ENCODE measurements at regions not wholly inside any gene's neighbourhood (a gene's known extent, or its start where the extent isn't known, plus 50 kb on each side); places are given as distances from the start of the nearest gene placed in this dataset.
A peak's percentile ranks its signal among the peaks of the same experiment; 100 is the strongest.

GRCh38 chr10:71912431-71912830, 51.8 kb upstream of the CHST3 start:
- no peak for DNase-seq (ENCODE audit: low read depth, low spot score)
- no peaks in the 10 kb centered on the region for H3K9me3 ChIP-seq (replicated peaks; ENCODE audit: control insufficient read depth, insufficient read depth, low read length)
- no TSS peak for BruUV-seq (replicated peaks)
- H3K79me2 ChIP-seq (ENCODE audit: control insufficient read depth, insufficient read depth, low read length): no peaks in the 10 kb centered on the region
- no peaks in the 10 kb centered on the region for H3K9me1 ChIP-seq (replicated peaks; ENCODE audit: control insufficient read depth, extremely low read depth, insufficient read depth, low read length)
- no peaks in the 10 kb centered on the region for H3K4me1 ChIP-seq (ENCODE audit: control insufficient read depth, extremely low read depth, insufficient read depth, low read length)
- peak; percentile 64 for FAIRE-seq
- TF ChIP-seq FOS (IDR thresholded peaks at IDR 0.05; ENCODE audit: borderline replicate concordance, insufficient read depth, low read length): no peak
- no peak for TF ChIP-seq POLR2AphosphoS5 (IDR thresholded peaks at IDR 0.05; ENCODE audit: insufficient read depth, low read depth, low read length)
- no peak for TF ChIP-seq GATA2 (IDR thresholded peaks at IDR 0.05; ENCODE audit: insufficient read depth, insufficient read length, low read depth, low read length)
- TF ChIP-seq POLR2A (IDR thresholded peaks at IDR 0.05; ENCODE audit: low read depth, low read length): no peak
- no peak for TF ChIP-seq CTCF (IDR thresholded peaks at IDR 0.05; ENCODE audit: extremely low read depth in 1 of 2, insufficient read depth in 1 of 2, low read depth in 1 of 2, low read length in 2 of 2)
- TF ChIP-seq MAX (IDR thresholded peaks at IDR 0.05; ENCODE audit: insufficient read depth, insufficient read length): no peak
- H3K27me3 ChIP-seq (ENCODE audit: control insufficient read depth in 2 of 2, insufficient read depth in 2 of 2, low read length in 2 of 2): no peaks in the 10 kb centered on the region
- dilution Hi-C loops (cut with MboI; ENCODE audit: extremely low pct_ligation_motif_present, low sequenced_read_pairs): no loop called here
- intact Hi-C loops (cut with micrococcal nuclease): no loop called here
- no peak overlapping the region for H3K27ac ChIP-seq (ENCODE audit: insufficient read depth, low read depth, low read length)
- ChIA-PET POLR2A (no interaction called here), CTCF (interaction anchor here (2.1 kb wide), 1 partner anchor 136 kb away, joined by 6 read pairs; no protein-coding TSS in a partner anchor)
- no peak overlapping the region for H2AFZ ChIP-seq (ENCODE audit: low read depth, low read length)
- H4K20me1 ChIP-seq (replicated peaks; ENCODE audit: control insufficient read depth, extremely low read depth, insufficient read depth, low read length): no peaks in the 10 kb centered on the region
- H3K4me3 ChIP-seq (replicated peaks in 1 of 3; ENCODE audit: insufficient read depth in 1 of 3, low read depth in 1 of 3, low read length in 3 of 3): no peak overlapping the region
- H3K9ac ChIP-seq (replicated peaks; ENCODE audit: extremely low read depth, insufficient read depth, low read length): no peak overlapping the region
- H3K4me2 ChIP-seq (ENCODE audit: insufficient read depth, low read length): no peak overlapping the region
- no peaks in the 10 kb centered on the region for H3K36me3 ChIP-seq (ENCODE audit: control insufficient read depth in 2 of 2, extremely low read depth in 1 of 2, insufficient read depth in 2 of 2, low read length in 2 of 2)
